GM12892 (cell line): ENCODE measurements at regions not wholly inside any gene's neighbourhood (a gene's known extent, or its start where the extent isn't known, plus 50 kb on each side); places are given as distances from the start of the nearest gene placed in this dataset.

ENCODE experiments used
- DNase-seq: peaks from one replicate; pipeline ENCODE4 v3.0.0; 2011; ENCODE audit not compliant: insufficient read length
- FAIRE-seq: peaks from 2 replicates; lab custom pipeline; 2011; peaks lifted over from hg19 to GRCh38; lab: Jason Lieb, UNC
- POLR2A ChIP-seq: IDR thresholded peaks from 2 replicates; pipeline ENCODE4 v1.6.1; 2011; ENCODE audit warnings: low read depth, low read length, control low read depth
- POLR2AphosphoS5 ChIP-seq: IDR thresholded peaks from 2 replicates; pipeline ENCODE4 v1.6.1; 2011; ENCODE audit warnings: low read depth, low read length, control low read depth
- TAF1 ChIP-seq: IDR thresholded peaks from 2 replicates; pipeline ENCODE4 v1.6.1; 2011; ENCODE audit warnings: low read depth, mild to moderate bottlenecking, control low read depth, low read length, borderline replicate concordance

- FAIRE-seq (no peak), DNase-seq (no peak)
- TF ChIP-seq POLR2A (no peak), POLR2AphosphoS5 (no peak), TAF1 (no peak)
These were observed 1247.1 kb downstream of the BRD1 start for GRCh38 chr22:48580481-48580970.

- no peak for TF ChIP-seq TAF1
- no peak for TF ChIP-seq POLR2AphosphoS5
- TF ChIP-seq POLR2A = no peak
- FAIRE-seq (no peak), DNase-seq (no peak)
These were observed 1247.8 kb downstream of the BRD1 start for GRCh38 chr22:48579928-48580309.

GRCh38 chr22:48579043-48579927 lies 1248.4 kb downstream of the BRD1 start:
- TF ChIP-seq TAF1 (no peak), POLR2A (no peak), POLR2AphosphoS5 (no peak)
- DNase-seq (no peak), FAIRE-seq (no peak)

GRCh38 chr22:48578138-48579042 lies 1249.3 kb downstream of the BRD1 start:
- no peak for TF ChIP-seq POLR2AphosphoS5
- no peak for TF ChIP-seq POLR2A
- TF ChIP-seq TAF1 = no peak

GRCh38 chr22:48577691-48578090 lies 1250.0 kb downstream of the BRD1 start:
- DNase-seq (no peak), FAIRE-seq (no peak)

More at GRCh38 chr22:48578138-48579042, 1249.3 kb downstream of the BRD1 start:
- FAIRE-seq (no peak), DNase-seq (no peak)

GRCh38 chr22:48577014-48577690 lies 1250.5 kb downstream of the BRD1 start:
- DNase-seq (no peak), FAIRE-seq (no peak)
- TF ChIP-seq TAF1 (no peak), POLR2AphosphoS5 (no peak), POLR2A (no peak)

More at GRCh38 chr22:48577691-48578090, 1250.0 kb downstream of the BRD1 start:
- TF ChIP-seq POLR2AphosphoS5 (no peak), TAF1 (no peak), POLR2A (no peak)

GRCh38 chr22:48576333-48577013 lies 1251.2 kb downstream of the BRD1 start:
- FAIRE-seq (no peak), DNase-seq (no peak)
- TF ChIP-seq TAF1 (no peak), POLR2A (no peak), POLR2AphosphoS5 (no peak)

GRCh38 chr22:48575618-48576332 lies 1251.9 kb downstream of the BRD1 start:
- FAIRE-seq = no peak
- DNase-seq = no peak
- TF ChIP-seq POLR2A (no peak), TAF1 (no peak), POLR2AphosphoS5 (no peak)

GRCh38 chr22:48574776-48575617 lies 1252.7 kb downstream of the BRD1 start:
- no peak for FAIRE-seq
- TF ChIP-seq POLR2AphosphoS5 = no peak
- no peak for TF ChIP-seq POLR2A
- no peak for TF ChIP-seq TAF1
- DNase-seq = no peak
